ENCODE measurements at regions not wholly inside any gene's neighbourhood (a gene's known extent, or its start where the extent isn't known, plus 50 kb on each side); places are given as distances from the start of the nearest gene placed in this dataset.

- TF ChIP-seq CTCF (IDR thresholded peaks at IDR 0.05), result no peak
- TF ChIP-seq POLR2AphosphoS5 (IDR thresholded peaks at IDR 0.05; ENCODE audit: insufficient read depth in 1 of 2, low read depth in 1 of 2), result no peak
- no peak for TF ChIP-seq POLR2A (IDR thresholded peaks at IDR 0.05)
- no peak for DNase-seq (ENCODE audit: extremely low spot score in 2 of 2)
- intact Hi-C loops (cut with DNase I), result no loop called here
- no peak overlapping the region for H3K4me3 ChIP-seq
- no peaks in the 10 kb centered on the region for H3K27me3 ChIP-seq
- H3K27ac ChIP-seq, result no peak overlapping the region
- H3K4me1 ChIP-seq, result no peaks in the 10 kb centered on the region
- no peaks in the 10 kb centered on the region for H3K36me3 ChIP-seq
- no peaks in the 10 kb centered on the region for H3K9me3 ChIP-seq
Measured at GRCh38 chr13:60851378-60851777, 454.4 kb downstream of the TDRD3 start.

GRCh38 chr13:60850526-60850925, 453.5 kb downstream of the TDRD3 start:
- no peaks in the 10 kb centered on the region for H3K27me3 ChIP-seq
- H3K4me3 ChIP-seq, result no peak overlapping the region
- H3K27ac ChIP-seq, result no peak overlapping the region
- DNase-seq (ENCODE audit: extremely low spot score in 2 of 2), result no peak
- no peaks in the 10 kb centered on the region for H3K4me1 ChIP-seq
- intact Hi-C loops (cut with DNase I), result no loop called here
- no peaks in the 10 kb centered on the region for H3K36me3 ChIP-seq
- TF ChIP-seq POLR2AphosphoS5 (IDR thresholded peaks at IDR 0.05; ENCODE audit: insufficient read depth in 1 of 2, low read depth in 1 of 2) (no peak), CTCF (IDR thresholded peaks at IDR 0.05) (no peak), POLR2A (IDR thresholded peaks at IDR 0.05) (no peak)
- no peaks in the 10 kb centered on the region for H3K9me3 ChIP-seq

- no peak for TF ChIP-seq POLR2A (IDR thresholded peaks at IDR 0.05)
- no peak for TF ChIP-seq POLR2AphosphoS5 (IDR thresholded peaks at IDR 0.05; ENCODE audit: insufficient read depth in 1 of 2, low read depth in 1 of 2)
- no peak for TF ChIP-seq CTCF (IDR thresholded peaks at IDR 0.05)
- Histone ChIP-seq H3K27ac (no peak overlapping the region), H3K36me3 (no peaks in the 10 kb centered on the region)
Measured at GRCh38 chr13:60838581-60838980, 441.6 kb downstream of the TDRD3 start.

GRCh38 chr13:60837806-60838205, 440.8 kb downstream of the TDRD3 start:
- TF ChIP-seq POLR2AphosphoS5 (IDR thresholded peaks at IDR 0.05; ENCODE audit: insufficient read depth in 1 of 2, low read depth in 1 of 2) (no peak), CTCF (IDR thresholded peaks at IDR 0.05) (no peak), POLR2A (IDR thresholded peaks at IDR 0.05) (no peak)
- intact Hi-C loops (cut with DNase I), result no loop called here
- DNase-seq (ENCODE audit: extremely low spot score in 2 of 2), result no peak
- Histone ChIP-seq H3K9me3 (no peaks in the 10 kb centered on the region), H3K27me3 (no peaks in the 10 kb centered on the region), H3K27ac (no peak overlapping the region), H3K4me1 (no peaks in the 10 kb centered on the region), H3K4me3 (no peak overlapping the region), H3K36me3 (no peaks in the 10 kb centered on the region)

More at GRCh38 chr13:60838581-60838980, 441.6 kb downstream of the TDRD3 start:
- Histone ChIP-seq H3K4me3 (no peak overlapping the region), H3K9me3 (no peaks in the 10 kb centered on the region), H3K4me1 (no peaks in the 10 kb centered on the region), H3K27me3 (no peaks in the 10 kb centered on the region)
- intact Hi-C loops (cut with DNase I), result no loop called here
- DNase-seq (ENCODE audit: extremely low spot score in 2 of 2), result no peak

- no peak for DNase-seq (ENCODE audit: extremely low spot score in 2 of 2)
- intact Hi-C loops (cut with DNase I), result no loop called here
- Histone ChIP-seq H3K4me1 (no peaks in the 10 kb centered on the region), H3K27ac (no peak overlapping the region), H3K27me3 (no peaks in the 10 kb centered on the region), H3K4me3 (no peak overlapping the region), H3K9me3 (no peaks in the 10 kb centered on the region), H3K36me3 (no peaks in the 10 kb centered on the region)
- no peak for TF ChIP-seq CTCF (IDR thresholded peaks at IDR 0.05)
- TF ChIP-seq POLR2AphosphoS5 (IDR thresholded peaks at IDR 0.05; ENCODE audit: insufficient read depth in 1 of 2, low read depth in 1 of 2), result no peak
- TF ChIP-seq POLR2A (IDR thresholded peaks at IDR 0.05), result no peak
Measured at GRCh38 chr13:60836821-60837220, 439.8 kb downstream of the TDRD3 start.

Data from vagina (tissue), 2 donors.